Esophagus muscularis mucosa (tissue), 4 donors: ENCODE measurements at regions not wholly inside any gene's neighbourhood (a gene's known extent, or its start where the extent isn't known, plus 50 kb on each side); places are given as distances from the start of the nearest gene placed in this dataset.

Source experiments
- DNase-seq: peaks from one replicate; pipeline ENCODE4 v3.0.0-alpha.2; 2017; ENCODE audit errors: extremely low spot score
- H3K27ac ChIP-seq, 4 donors: fragments of 200-600 bp; sonication (generic); replicated peaks in 1 of 4; 1 replicate in 3 of 4; 2 replicates in 1 of 4; pipeline ENCODE4 v1.5.1; 2016 to 2019; ENCODE audit warnings: mild to moderate bottlenecking in 1 of 4
- H3K27me3 ChIP-seq, 4 donors: fragments of 200-600 bp; sonication (generic); one replicate each; pipeline versions ENCODE4 v1.5.1 to v1.6.0; 2016 to 2019
- H3K36me3 ChIP-seq, 4 donors: fragments of 200-600 bp; sonication (generic); one replicate each; pipeline ENCODE4 v1.5.1; 2016 to 2019
- H3K4me1 ChIP-seq, 4 donors: fragments of 200-600 bp; sonication (generic); one replicate each; pipeline ENCODE4 v1.5.1; 2016 to 2019
- H3K4me3 ChIP-seq, 4 donors: fragments of 200-600 bp; sonication (generic); 1 replicate in 2 of 4; 2 replicates in 2 of 4; pipeline ENCODE4 v1.5.1; 2016 to 2019; ENCODE audit warnings: mild to moderate bottlenecking in 4 of 4, moderate library complexity in 1 of 4
- H3K9me3 ChIP-seq, 4 donors: fragments of 200-600 bp; sonication (generic); 1 replicate in 3 of 4; 2 replicates in 1 of 4; pipeline ENCODE4 v1.5.1; 2016 to 2019
- CTCF ChIP-seq, 3 experiments: fragments of 200-600 bp in 2 of 3; fragments of 450-650 bp in 1 of 3; sonication (generic) in 2 of 3; IDR thresholded peaks; one replicate each; pipeline ENCODE4 v1.5.1; 2017 to 2019; ENCODE audit warnings: antibody characterized with exemption in 3 of 3, mild to moderate bottlenecking in 2 of 3, moderate library complexity in 1 of 3
- EP300 ChIP-seq: sonication (generic); formaldehyde crosslinking; IDR thresholded peaks from one replicate; pipeline ENCODE4 v1.6.1; 2017; ENCODE audit warnings: antibody characterized with exemption
- POLR2A ChIP-seq: fragments of 450-650 bp; IDR thresholded peaks from one replicate; pipeline ENCODE4 v1.6.1; 2017; ENCODE audit warnings: antibody characterized with exemption, moderate library complexity, mild to moderate bottlenecking, low read depth
- POLR2AphosphoS5 ChIP-seq, 2 donors: sonication (generic); formaldehyde crosslinking; IDR thresholded peaks; one replicate each; pipeline ENCODE4 v1.6.1; 2017; ENCODE audit warnings: antibody characterized with exemption in 2 of 2
- WGBS: methylation state at CpG from one replicate; pipeline ENCODE4 v1.1.5; 2018; 5-methylcytosine and 5-hydroxymethylcytosine counted together
- intact Hi-C: fragments of 100-400 bp; cut with DNase I; formaldehyde crosslinking; loops from one replicate; pipeline ENCODE4 v1.15.1; 2023

- Histone ChIP-seq H3K4me1 (peaks cover 0 to 13% (median 4%) of the 10 kb centered on the region in 4 donors), H3K4me3 (no peak overlapping the region), H3K9me3 (no peaks in the 10 kb centered on the region), H3K36me3 (no peaks in the 10 kb centered on the region), H3K27ac (no peak overlapping the region), H3K27me3 (no peaks in the 10 kb centered on the region)
- DNase-seq, result no peak
- 93% methylated on average over 1 of the region's 1 CpG for WGBS
- no peak for TF ChIP-seq CTCF (IDR thresholded peaks at IDR 0.05)
- no peak for TF ChIP-seq EP300
- TF ChIP-seq POLR2A, result no peak
- TF ChIP-seq POLR2AphosphoS5 (IDR thresholded peaks at IDR 0.05), result no peak
- intact Hi-C loops, result no loop called here
Measured at GRCh38 chr10:112078003-112078402, 105.6 kb downstream of the GPAM start.

GRCh38 chr10:112080231-112080630, 103.3 kb downstream of the GPAM start:
- Histone ChIP-seq H3K9me3 (no peaks in the 10 kb centered on the region), H3K4me3 (no peak overlapping the region), H3K27ac (no peak overlapping the region), H3K36me3 (no peaks in the 10 kb centered on the region), H3K4me1 (peaks cover 0 to 16% (median 7%) of the 10 kb centered on the region in 4 donors), H3K27me3 (no peaks in the 10 kb centered on the region)
- intact Hi-C loops, result no loop called here
- DNase-seq, result no peak
- 91% methylated on average over 2 of the region's 2 CpGs for WGBS
- TF ChIP-seq POLR2A (no peak), CTCF (IDR thresholded peaks at IDR 0.05) (no peak), POLR2AphosphoS5 (IDR thresholded peaks at IDR 0.05) (no peak), EP300 (no peak)

DNA sequence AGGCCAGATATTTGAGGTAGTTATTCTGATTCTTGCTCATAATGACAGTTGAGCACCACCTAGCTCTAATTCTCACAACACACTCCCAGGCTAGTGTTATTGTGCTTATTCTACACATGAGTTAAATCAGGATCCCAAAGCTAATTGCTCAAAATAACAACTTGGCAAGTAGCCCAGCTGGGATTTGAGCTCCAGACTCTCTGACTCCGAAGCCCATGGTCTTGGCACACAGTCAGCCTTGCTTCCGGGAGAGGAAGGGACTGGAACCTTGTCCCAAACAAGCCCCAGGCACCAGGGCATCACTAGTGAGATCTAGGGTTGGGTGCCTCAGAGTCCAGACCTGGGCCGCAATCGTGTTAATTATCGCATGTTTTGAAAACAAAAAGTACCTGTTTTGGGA, 101.4 kb downstream of the GPAM start:
- Histone ChIP-seq H3K27ac (no peak overlapping the region), H3K4me1 (peaks cover 0 to 16% (median 7%) of the 10 kb centered on the region in 4 donors), H3K4me3 (no peak overlapping the region), H3K27me3 (no peaks in the 10 kb centered on the region), H3K9me3 (no peaks in the 10 kb centered on the region), H3K36me3 (no peaks in the 10 kb centered on the region)
- TF ChIP-seq POLR2A (no peak), CTCF (IDR thresholded peaks at IDR 0.05) (no peak), EP300 (no peak), POLR2AphosphoS5 (IDR thresholded peaks at IDR 0.05) (no peak)
- 46% methylated on average over 5 of the region's 5 CpGs for WGBS
- no peak for DNase-seq
- intact Hi-C loops, result no loop called here

DNA sequence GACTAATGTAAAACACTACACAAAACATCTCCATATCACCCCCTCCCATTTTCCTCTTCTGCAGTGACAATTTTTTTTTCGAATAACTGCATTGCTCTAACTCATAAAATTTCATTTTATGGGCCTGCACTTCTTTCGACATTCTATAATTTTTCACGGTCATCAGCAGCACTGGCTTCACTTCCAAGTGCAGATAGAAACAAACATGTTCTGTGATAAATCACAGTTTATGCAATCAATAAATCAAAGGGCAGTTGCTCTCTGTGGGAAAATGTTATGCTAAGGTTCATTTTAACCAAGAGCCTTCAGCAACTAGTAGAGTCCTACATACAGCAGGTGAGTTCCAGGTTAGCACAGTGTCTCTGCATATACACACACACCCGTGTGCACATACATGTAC, 100.1 kb downstream of the GPAM start:
- Histone ChIP-seq H3K27me3 (no peaks in the 10 kb centered on the region), H3K4me1 (peaks cover 0 to 16% (median 7%) of the 10 kb centered on the region in 4 donors), H3K36me3 (no peaks in the 10 kb centered on the region), H3K9me3 (no peaks in the 10 kb centered on the region), H3K27ac (no peak overlapping the region), H3K4me3 (no peak overlapping the region)
- WGBS, result 93% methylated on average over 4 of the region's 4 CpGs
- no peak for TF ChIP-seq CTCF (IDR thresholded peaks at IDR 0.05)
- TF ChIP-seq POLR2A, result no peak
- TF ChIP-seq POLR2AphosphoS5 (IDR thresholded peaks at IDR 0.05), result no peak
- no peak for TF ChIP-seq EP300
- intact Hi-C loops, result no loop called here
- DNase-seq, result no peak

GRCh38 chr10:112087953-112088456, 95.6 kb downstream of the GPAM start:
- peaks cover 0 to 6% (median 1%) of the 10 kb centered on the region in 4 donors for H3K4me1 ChIP-seq
- H3K36me3 ChIP-seq, result no peaks in the 10 kb centered on the region
- 70% methylated on average over 9 of the region's 10 CpGs for WGBS
- intact Hi-C loops, result no loop called here
- no peak overlapping the region for H3K27ac ChIP-seq
- H3K4me3 ChIP-seq, result no peak overlapping the region
- TF ChIP-seq EP300 (no peak), POLR2A (no peak), CTCF (IDR thresholded peaks at IDR 0.05) (no peak), POLR2AphosphoS5 (IDR thresholded peaks at IDR 0.05) (no peak)
- H3K9me3 ChIP-seq, result no peaks in the 10 kb centered on the region
- no peaks in the 10 kb centered on the region for H3K27me3 ChIP-seq
- DNase-seq, result no peak
